ENCODE measurements at regions not wholly inside any gene's neighbourhood (a gene's known extent, or its start where the extent isn't known, plus 50 kb on each side); places are given as distances from the start of the nearest gene placed in this dataset.

- no peak overlapping the region for H2AFZ ChIP-seq (ENCODE audit: low read depth, low read length)
- ChIA-PET CTCF (no interaction called here), POLR2A (no interaction called here)
- H4K20me1 ChIP-seq (replicated peaks; ENCODE audit: control insufficient read depth, extremely low read depth, insufficient read depth, low read length): no peaks in the 10 kb centered on the region
- FAIRE-seq (peak; percentile 49), DNase-seq (ENCODE audit: low read depth, low spot score) (peak; percentile 16)
- dilution Hi-C loops (cut with MboI; ENCODE audit: extremely low pct_ligation_motif_present, low sequenced_read_pairs): no loop called here
- no peaks in the 10 kb centered on the region for H3K4me1 ChIP-seq (ENCODE audit: control insufficient read depth, extremely low read depth, insufficient read depth, low read length)
- intact Hi-C loops (cut with micrococcal nuclease): loop anchor here (1.0 to 5.0 kb wide), 2 partner anchors 649 to 1492 kb away; no protein-coding TSS in a partner anchor
- H3K27ac ChIP-seq (ENCODE audit: insufficient read depth, low read depth, low read length): no peak overlapping the region
- no peaks in the 10 kb centered on the region for H3K9me1 ChIP-seq (replicated peaks; ENCODE audit: control insufficient read depth, extremely low read depth, insufficient read depth, low read length)
- H3K4me3 ChIP-seq (replicated peaks in 1 of 3; ENCODE audit: insufficient read depth in 1 of 3, low read depth in 1 of 3, low read length in 3 of 3): no peak overlapping the region
- H3K36me3 ChIP-seq (ENCODE audit: control insufficient read depth in 2 of 2, extremely low read depth in 1 of 2, insufficient read depth in 2 of 2, low read length in 2 of 2): no peaks in the 10 kb centered on the region
- H3K27me3 ChIP-seq (ENCODE audit: control insufficient read depth in 2 of 2, insufficient read depth in 2 of 2, low read length in 2 of 2): no peaks in the 10 kb centered on the region
- no peak overlapping the region for H3K9ac ChIP-seq (replicated peaks; ENCODE audit: extremely low read depth, insufficient read depth, low read length)
- TF ChIP-seq CTCF (IDR thresholded peaks at IDR 0.05; ENCODE audit: extremely low read depth in 1 of 2, insufficient read depth in 1 of 2, low read depth in 1 of 2, low read length in 2 of 2) (peak; percentile 29 to 43), POLR2A (IDR thresholded peaks at IDR 0.05; ENCODE audit: low read depth, low read length) (no peak), EZH2 (IDR thresholded peaks at IDR 0.05; ENCODE audit: borderline replicate concordance, low read depth, low read length, severe bottlenecking) (no peak), POLR2AphosphoS5 (IDR thresholded peaks at IDR 0.05; ENCODE audit: insufficient read depth, low read depth, low read length) (no peak)
- no peak overlapping the region for H3K4me2 ChIP-seq (ENCODE audit: insufficient read depth, low read length)
- BruUV-seq (replicated peaks): no TSS peak
- H3K9me3 ChIP-seq (replicated peaks; ENCODE audit: control insufficient read depth, insufficient read depth, low read length): no peaks in the 10 kb centered on the region
- H3K79me2 ChIP-seq (ENCODE audit: control insufficient read depth, insufficient read depth, low read length): no peaks in the 10 kb centered on the region
Measured at GRCh38 chr3:5304789-5305683, 117.5 kb downstream of the EDEM1 start.

- CTCF ChIA-PET: no interaction called here
- DNase-seq (ENCODE audit: low read depth, low spot score): no peak
Measured at GRCh38 chr3:5305684-5305989, 118.1 kb downstream of the EDEM1 start.

More at GRCh38 chr3:5305684-5305989, 118.1 kb downstream of the EDEM1 start:
- no peak for TF ChIP-seq FOS (IDR thresholded peaks at IDR 0.05; ENCODE audit: borderline replicate concordance, insufficient read depth, low read length)
- TF ChIP-seq MYC (IDR thresholded peaks at IDR 0.05; ENCODE audit: low read depth, low read length): no peak
- no peak for TF ChIP-seq GATA2 (IDR thresholded peaks at IDR 0.05; ENCODE audit: insufficient read depth, insufficient read length, low read depth, low read length)
- no peak for TF ChIP-seq POLR2AphosphoS5 (IDR thresholded peaks at IDR 0.05; ENCODE audit: insufficient read depth, low read depth, low read length)
- peak in 1 of 2 donors; percentile 0 for TF ChIP-seq CTCF (IDR thresholded peaks at IDR 0.05; ENCODE audit: extremely low read depth in 1 of 2, insufficient read depth in 1 of 2, low read depth in 1 of 2, low read length in 2 of 2)
- no peak for TF ChIP-seq MAX (IDR thresholded peaks at IDR 0.05; ENCODE audit: insufficient read depth, insufficient read length)
- TF ChIP-seq POLR2A (IDR thresholded peaks at IDR 0.05; ENCODE audit: low read depth, low read length): no peak
- Histone ChIP-seq H3K79me2 (ENCODE audit: control insufficient read depth, insufficient read depth, low read length) (no peaks in the 10 kb centered on the region), H3K4me3 (replicated peaks in 1 of 3; ENCODE audit: insufficient read depth in 1 of 3, low read depth in 1 of 3, low read length in 3 of 3) (no peak overlapping the region), H3K4me1 (ENCODE audit: control insufficient read depth, extremely low read depth, insufficient read depth, low read length) (no peaks in the 10 kb centered on the region), H3K36me3 (ENCODE audit: control insufficient read depth in 2 of 2, extremely low read depth in 1 of 2, insufficient read depth in 2 of 2, low read length in 2 of 2) (no peaks in the 10 kb centered on the region), H3K27me3 (ENCODE audit: control insufficient read depth in 2 of 2, insufficient read depth in 2 of 2, low read length in 2 of 2) (no peaks in the 10 kb centered on the region), H2AFZ (ENCODE audit: low read depth, low read length) (no peak overlapping the region), H3K4me2 (ENCODE audit: insufficient read depth, low read length) (no peak overlapping the region), H3K9ac (replicated peaks; ENCODE audit: extremely low read depth, insufficient read depth, low read length) (no peak overlapping the region), H3K9me3 (replicated peaks; ENCODE audit: control insufficient read depth, insufficient read depth, low read length) (no peaks in the 10 kb centered on the region), H3K9me1 (replicated peaks; ENCODE audit: control insufficient read depth, extremely low read depth, insufficient read depth, low read length) (no peaks in the 10 kb centered on the region), H3K27ac (ENCODE audit: insufficient read depth, low read depth, low read length) (no peak overlapping the region), H4K20me1 (replicated peaks; ENCODE audit: control insufficient read depth, extremely low read depth, insufficient read depth, low read length) (no peaks in the 10 kb centered on the region)
- POLR2A ChIA-PET: no interaction called here
- no peak for FAIRE-seq
- dilution Hi-C loops (cut with MboI; ENCODE audit: extremely low pct_ligation_motif_present, low sequenced_read_pairs) (no loop called here), intact Hi-C loops (cut with micrococcal nuclease) (loop anchor here (1.0 to 5.0 kb wide), 2 partner anchors 649 to 1492 kb away; no protein-coding TSS in a partner anchor)
- no TSS peak for BruUV-seq (replicated peaks)

Measured in endothelial cell of umbilical vein (primary cell).